ENCODE measurements at regions not wholly inside any gene's neighbourhood (a gene's known extent, or its start where the extent isn't known, plus 50 kb on each side); places are given as distances from the start of the nearest gene placed in this dataset.

DNA sequence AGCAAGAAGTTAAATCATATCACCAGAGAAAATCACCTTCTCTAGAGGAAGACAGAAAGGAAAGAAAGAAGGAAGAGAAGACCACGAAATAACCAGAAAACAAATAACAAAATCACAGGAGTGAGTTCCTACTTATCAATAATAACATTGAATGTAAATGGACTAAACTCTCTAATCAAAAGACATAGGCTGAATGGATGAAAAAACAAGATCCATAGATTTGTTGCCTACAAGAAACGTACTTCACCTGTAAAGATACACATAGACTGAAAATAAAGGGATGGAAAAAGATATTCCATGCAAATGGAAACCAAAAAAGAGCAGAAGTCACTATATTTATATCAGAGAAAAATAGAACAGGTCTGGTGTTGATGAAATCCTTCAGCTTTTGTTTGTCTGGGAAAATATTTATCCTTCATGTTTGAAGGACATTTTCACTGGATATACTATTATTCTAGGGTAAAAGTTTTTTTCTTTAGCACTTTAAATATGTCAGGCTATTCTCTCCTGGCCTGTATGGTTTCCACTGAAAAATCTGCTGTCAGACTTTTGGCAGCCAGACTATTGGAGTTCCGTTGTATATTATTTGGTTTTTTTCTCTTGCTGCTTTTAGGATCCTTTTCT lies 202.5 kb upstream of the DUSP10 start:
- no peaks in the 10 kb centered on the region for H3K27me3 ChIP-seq
- H4K20me1 ChIP-seq (ENCODE audit: insufficient read depth, poor library complexity, severe bottlenecking), result no peaks in the 10 kb centered on the region
- no peak overlapping the region for H3K27ac ChIP-seq
- no peaks in the 10 kb centered on the region for H3K4me1 ChIP-seq (ENCODE audit: insufficient read depth)
- 80% methylated on average over 3 of the region's 3 CpGs for WGBS (ENCODE audit: low lambda C conversion rate, missing lambda C conversion rate)
- no peak overlapping the region for H2AFZ ChIP-seq
- H3K79me2 ChIP-seq, result no peaks in the 10 kb centered on the region
- no peaks in the 10 kb centered on the region for H3K9me2 ChIP-seq (replicated peaks; ENCODE audit: insufficient read depth)
- DNase-seq (ENCODE audit: low spot score), result no peak
- no peak overlapping the region for H3K4me3 ChIP-seq
- TF ChIP-seq EZH2phosphoT487 (IDR thresholded peaks at IDR 0.05; ENCODE audit: low read depth, severe bottlenecking, unreplicated experiment) (no peak), EZH2 (IDR thresholded peaks at IDR 0.05; ENCODE audit: borderline replicate concordance) (no peak), CTCF (IDR thresholded peaks at IDR 0.05; ENCODE audit: poor library complexity) (no peak)
- H3K9me3 ChIP-seq (ENCODE audit: low read depth), result no peaks in the 10 kb centered on the region
- no peaks in the 10 kb centered on the region for H3K36me3 ChIP-seq (replicated peaks; ENCODE audit: insufficient read depth, low read depth)
- no peak overlapping the region for H3K4me2 ChIP-seq

DNA sequence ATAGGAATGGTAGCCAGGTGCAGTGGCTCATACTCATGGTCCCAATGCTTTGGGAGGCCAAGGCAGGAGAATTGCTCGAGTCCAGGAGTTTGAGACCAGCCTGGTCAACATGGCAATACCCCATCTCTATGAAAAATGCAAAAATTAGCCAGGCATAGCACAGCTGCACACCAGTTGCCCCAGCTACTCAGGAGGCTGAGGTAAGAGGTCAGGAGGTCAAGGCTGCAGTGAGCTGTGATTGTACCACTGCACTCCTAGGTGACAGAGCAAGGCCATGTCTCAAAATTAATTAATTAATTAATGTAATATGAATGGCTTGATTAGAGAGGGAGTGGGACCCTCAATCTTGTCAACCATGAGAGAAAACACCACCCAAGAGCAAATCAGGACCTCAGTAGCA lies 198.7 kb upstream of the DUSP10 start:
- H2AFZ ChIP-seq, result no peak overlapping the region
- 86% methylated on average over 1 of the region's 1 CpG for WGBS (ENCODE audit: low lambda C conversion rate, missing lambda C conversion rate)
- TF ChIP-seq EZH2 (IDR thresholded peaks at IDR 0.05; ENCODE audit: borderline replicate concordance) (no peak), CTCF (IDR thresholded peaks at IDR 0.05; ENCODE audit: poor library complexity) (no peak), EZH2phosphoT487 (IDR thresholded peaks at IDR 0.05; ENCODE audit: low read depth, severe bottlenecking, unreplicated experiment) (no peak)
- no peak overlapping the region for H3K4me3 ChIP-seq
- no peaks in the 10 kb centered on the region for H4K20me1 ChIP-seq (ENCODE audit: insufficient read depth, poor library complexity, severe bottlenecking)
- no peaks in the 10 kb centered on the region for H3K9me2 ChIP-seq (replicated peaks; ENCODE audit: insufficient read depth)
- no peaks in the 10 kb centered on the region for H3K9me3 ChIP-seq (ENCODE audit: low read depth)
- no peak overlapping the region for H3K27ac ChIP-seq
- no peaks in the 10 kb centered on the region for H3K36me3 ChIP-seq (replicated peaks; ENCODE audit: insufficient read depth, low read depth)
- DNase-seq (ENCODE audit: low spot score), result no peak
- no peaks in the 10 kb centered on the region for H3K79me2 ChIP-seq
- H3K4me1 ChIP-seq (ENCODE audit: insufficient read depth), result no peaks in the 10 kb centered on the region
- H3K27me3 ChIP-seq, result no peaks in the 10 kb centered on the region
- no peak overlapping the region for H3K4me2 ChIP-seq

- Histone ChIP-seq H2AFZ (no peak overlapping the region), H3K79me2 (no peaks in the 10 kb centered on the region), H3K27me3 (no peaks in the 10 kb centered on the region), H3K9me2 (replicated peaks; ENCODE audit: insufficient read depth) (no peaks in the 10 kb centered on the region), H3K4me2 (no peak overlapping the region), H4K20me1 (ENCODE audit: insufficient read depth, poor library complexity, severe bottlenecking) (no peaks in the 10 kb centered on the region), H3K9me3 (ENCODE audit: low read depth) (no peaks in the 10 kb centered on the region), H3K4me3 (no peak overlapping the region), H3K27ac (no peak overlapping the region), H3K4me1 (ENCODE audit: insufficient read depth) (no peaks in the 10 kb centered on the region), H3K36me3 (replicated peaks; ENCODE audit: insufficient read depth, low read depth) (no peaks in the 10 kb centered on the region)
- no peak for DNase-seq (ENCODE audit: low spot score)
- no peak for TF ChIP-seq EZH2phosphoT487 (IDR thresholded peaks at IDR 0.05; ENCODE audit: low read depth, severe bottlenecking, unreplicated experiment)
- no peak for TF ChIP-seq EZH2 (IDR thresholded peaks at IDR 0.05; ENCODE audit: borderline replicate concordance)
- no peak for TF ChIP-seq CTCF (IDR thresholded peaks at IDR 0.05; ENCODE audit: poor library complexity)
- 81% methylated on average over 2 of the region's 2 CpGs for WGBS (ENCODE audit: low lambda C conversion rate, missing lambda C conversion rate)
These were observed 197.7 kb upstream of the DUSP10 start for GRCh38 chr1:221939607-221940006.

Data from hepatocyte (in vitro differentiated cells).